NCI-H345 treated with DMSO at 0.1 percent for 48 hours (cell line): ENCODE measurements at regions not wholly inside any gene's neighbourhood (a gene's known extent, or its start where the extent isn't known, plus 50 kb on each side); places are given as distances from the start of the nearest gene placed in this dataset.
"Not testable (repeated sequence)": the region's sequence is repeated elsewhere in the genome, so short reads cannot be mapped to it uniquely, and the experiment has no call there.

ENCODE experiments used
- DNase-seq: peaks from one replicate; lab custom pipeline; 2025; ENCODE audit not compliant: unreplicated experiment; lab: John Stamatoyannopoulos, UW

DNA sequence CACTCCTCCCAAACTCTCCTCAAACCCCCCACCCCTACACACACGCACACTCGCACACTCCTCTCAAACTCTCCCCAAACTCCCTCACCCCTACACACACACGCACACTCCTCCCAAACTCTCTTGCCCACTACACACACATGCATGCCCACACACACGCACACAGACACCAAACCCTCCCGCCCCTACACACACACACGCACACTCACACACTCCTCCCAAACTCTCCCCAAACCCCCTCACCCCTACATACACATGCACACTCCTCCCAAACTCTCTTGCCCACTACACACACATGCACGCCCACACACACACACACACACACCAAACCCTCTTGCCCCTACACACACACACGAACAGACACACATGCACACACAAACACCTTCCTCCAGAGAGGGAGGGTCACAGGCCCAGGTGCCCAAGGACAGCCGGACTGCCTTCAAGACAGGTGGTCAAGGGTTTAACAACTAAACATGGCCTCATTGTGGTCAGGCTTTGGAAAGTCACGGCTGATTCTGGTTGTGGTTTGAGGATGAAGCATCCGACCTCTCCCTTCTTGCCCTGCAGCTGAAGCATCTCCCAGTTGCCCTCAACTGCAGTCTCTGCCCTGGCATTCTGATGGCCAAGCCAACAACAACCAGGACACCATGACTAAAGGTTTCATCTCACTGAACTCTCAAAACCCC lies 72.3 kb upstream of the SNTG2 start:
- DNase-seq: no peak

DNA sequence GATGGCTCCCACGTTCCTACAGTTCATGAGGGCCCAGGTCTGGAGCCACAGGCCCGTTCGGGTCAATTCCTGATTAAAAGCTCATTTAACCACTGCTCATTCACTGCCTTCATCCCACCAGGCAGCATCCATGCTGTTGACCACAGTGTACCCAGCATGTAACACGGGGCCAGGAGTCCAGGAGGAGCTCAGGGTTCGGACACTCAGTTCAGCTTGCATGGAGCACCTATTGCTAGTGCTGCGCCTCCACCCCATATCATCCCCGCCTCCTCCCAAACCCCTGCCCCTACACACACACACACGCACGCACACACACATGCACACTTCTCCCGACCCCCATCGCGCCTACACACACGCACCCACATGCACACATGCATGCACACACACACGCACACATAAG lies 72.9 kb upstream of the SNTG2 start:
- DNase-seq: no peak

DNA sequence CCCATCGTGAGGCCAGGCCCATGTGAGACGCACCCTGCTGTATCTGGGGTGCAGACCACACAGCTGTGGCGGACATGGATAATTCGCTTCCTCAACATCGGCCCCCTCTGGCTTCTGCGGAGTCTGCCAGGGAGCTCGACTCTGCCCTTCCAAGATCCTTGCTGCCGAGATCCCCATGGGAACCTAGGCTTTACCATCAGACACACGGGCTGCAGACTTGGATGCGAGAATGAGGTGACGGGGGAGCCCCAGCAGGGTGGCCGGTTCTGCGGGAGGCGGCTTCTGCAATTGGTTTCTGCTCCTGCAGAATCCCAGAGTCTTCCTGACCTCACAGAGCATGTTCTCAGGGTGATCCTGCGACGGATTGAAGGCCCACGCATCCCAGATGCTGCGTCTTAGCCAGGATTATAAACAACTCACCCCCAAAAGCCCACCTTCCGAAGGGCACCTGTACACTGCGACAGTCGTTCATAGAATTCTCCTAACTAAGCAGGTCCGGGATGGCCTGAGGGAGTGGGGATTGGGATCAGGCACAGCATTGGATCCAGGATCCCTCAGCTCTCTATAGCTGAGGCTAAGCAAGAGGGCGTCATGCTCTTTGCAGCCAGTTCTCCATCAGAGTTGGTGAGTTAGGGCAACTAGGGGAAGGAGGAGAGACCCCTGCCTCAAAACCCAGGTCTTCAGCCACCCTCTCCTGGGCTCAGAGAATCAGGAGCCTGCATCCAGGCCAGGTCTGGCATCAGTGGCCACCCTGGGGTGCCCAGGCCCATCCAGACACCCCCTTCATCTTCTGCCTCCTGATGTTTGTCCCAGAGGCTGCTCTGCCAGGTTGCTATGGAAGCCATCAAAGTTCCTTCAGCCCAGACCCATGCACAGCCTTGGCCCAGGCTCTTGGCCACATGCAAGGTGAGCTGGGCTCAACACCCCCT lies 74.7 kb upstream of the SNTG2 start:
- no peak for DNase-seq

DNA sequence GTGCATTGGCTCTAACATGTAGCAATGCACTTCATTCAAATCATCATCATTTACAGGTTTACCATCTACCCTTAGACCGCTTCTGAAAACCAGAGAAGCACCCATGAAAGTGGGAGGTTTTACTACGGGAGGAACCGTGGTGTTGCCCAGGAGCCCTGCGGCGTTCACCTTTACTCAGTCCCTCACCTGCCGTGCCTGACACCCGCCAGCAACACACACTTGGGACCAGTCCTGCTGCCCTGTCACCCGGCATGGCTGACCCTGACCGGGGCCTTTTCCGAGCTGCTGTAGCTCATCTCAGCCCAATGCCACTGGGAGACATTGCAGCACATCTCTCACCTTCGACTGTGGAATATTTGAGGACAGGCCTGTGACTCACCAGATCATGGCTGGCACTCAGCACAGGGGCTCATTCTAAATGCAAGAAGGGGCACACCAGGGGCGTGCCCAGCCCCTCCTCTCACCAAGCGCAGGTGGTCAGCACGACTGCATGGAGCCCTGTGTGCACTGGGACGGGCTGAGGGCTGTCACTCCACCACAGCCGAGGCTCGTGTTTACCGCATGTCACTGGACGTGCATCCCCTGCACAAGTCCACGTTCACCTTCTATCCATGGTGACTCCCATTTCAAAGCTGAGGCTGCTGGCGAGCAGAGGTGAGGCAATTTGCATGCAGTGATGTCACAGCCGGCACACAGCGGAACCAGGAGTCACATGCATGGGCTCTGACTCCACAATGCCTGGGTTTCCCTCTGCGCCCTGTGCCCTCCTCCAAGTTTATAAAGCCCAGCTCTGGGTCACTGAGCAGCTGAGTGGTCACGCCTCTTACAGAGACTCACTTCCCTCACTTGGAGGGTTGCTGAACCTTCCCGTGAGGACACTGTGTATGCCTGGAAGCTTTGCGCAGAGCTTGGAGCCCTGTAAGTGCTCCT lies 76.7 kb upstream of the SNTG2 start:
- DNase-seq: no peak

DNA sequence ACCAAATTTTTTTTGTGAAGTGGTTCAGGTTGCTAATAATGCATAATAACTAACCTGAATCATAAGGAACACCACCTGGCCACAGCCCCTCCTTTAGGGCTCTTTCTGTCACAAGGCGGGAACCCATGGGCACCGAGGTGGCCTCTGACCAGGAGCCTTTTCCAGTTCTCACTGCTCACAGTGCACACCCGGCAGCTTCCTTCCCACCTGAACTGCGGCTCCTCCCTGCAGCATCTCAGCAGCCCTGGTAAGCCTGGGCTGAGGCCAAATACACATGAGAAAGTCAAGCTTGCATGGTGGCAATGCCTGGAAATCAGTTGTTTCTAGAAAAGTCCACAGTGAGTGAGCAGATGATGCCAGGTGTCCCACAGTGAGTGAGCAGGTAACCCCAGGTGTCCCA lies 77.6 kb upstream of the SNTG2 start:
- no peak for DNase-seq

GRCh38 chr2:871926-872680 lies 78.5 kb upstream of the SNTG2 start:
- DNase-seq: no peak

DNA sequence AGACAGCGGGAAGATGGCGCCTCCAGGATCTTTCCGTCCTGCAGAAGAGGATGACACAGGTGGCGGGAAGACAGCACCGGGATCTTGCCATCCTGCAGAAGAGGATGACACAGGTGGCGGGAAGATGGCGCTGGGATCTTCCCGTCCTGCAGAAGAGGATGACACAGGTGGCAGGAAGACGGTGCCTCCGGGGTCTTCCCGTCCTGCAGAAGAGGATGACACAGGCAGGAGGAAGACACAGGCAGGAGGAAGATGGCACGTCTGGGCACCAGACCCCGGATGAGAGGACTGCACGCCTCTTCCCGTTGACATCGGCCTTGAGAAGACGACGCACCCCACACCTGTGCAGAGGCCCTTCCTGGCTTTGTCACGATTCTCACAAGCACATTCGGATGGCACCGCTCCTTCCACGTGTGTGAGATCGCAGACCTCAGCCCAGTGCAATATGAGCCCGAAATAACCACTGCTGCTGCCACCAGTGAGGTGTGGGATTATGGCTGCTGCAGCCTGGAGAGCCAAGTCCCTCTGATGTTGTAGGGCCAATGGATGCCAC lies 79.4 kb upstream of the SNTG2 start:
- DNase-seq: no peak

- DNase-seq: no peak
Measured at GRCh38 chr2:870426-870825, 80.2 kb upstream of the SNTG2 start.

DNA sequence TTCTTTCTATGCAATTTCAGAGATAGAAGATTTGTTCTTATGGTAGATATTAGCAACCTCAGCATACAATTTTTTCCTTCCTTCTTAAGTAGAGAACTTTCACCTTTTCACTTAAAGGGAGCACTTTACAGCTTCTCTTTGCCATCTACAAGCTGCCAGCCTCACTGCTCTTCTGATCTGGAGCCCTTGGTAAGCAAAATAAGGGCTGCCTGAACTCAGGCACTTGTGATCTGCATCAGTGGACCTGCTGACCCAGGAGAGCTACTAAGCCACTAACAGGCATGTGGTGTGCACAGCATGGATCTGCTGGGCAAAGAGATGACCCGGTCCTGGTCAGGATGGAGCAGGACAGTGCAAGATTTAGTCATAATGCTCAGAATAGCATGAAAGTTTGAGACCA lies 80.8 kb upstream of the SNTG2 start:
- DNase-seq: no peak

DNA sequence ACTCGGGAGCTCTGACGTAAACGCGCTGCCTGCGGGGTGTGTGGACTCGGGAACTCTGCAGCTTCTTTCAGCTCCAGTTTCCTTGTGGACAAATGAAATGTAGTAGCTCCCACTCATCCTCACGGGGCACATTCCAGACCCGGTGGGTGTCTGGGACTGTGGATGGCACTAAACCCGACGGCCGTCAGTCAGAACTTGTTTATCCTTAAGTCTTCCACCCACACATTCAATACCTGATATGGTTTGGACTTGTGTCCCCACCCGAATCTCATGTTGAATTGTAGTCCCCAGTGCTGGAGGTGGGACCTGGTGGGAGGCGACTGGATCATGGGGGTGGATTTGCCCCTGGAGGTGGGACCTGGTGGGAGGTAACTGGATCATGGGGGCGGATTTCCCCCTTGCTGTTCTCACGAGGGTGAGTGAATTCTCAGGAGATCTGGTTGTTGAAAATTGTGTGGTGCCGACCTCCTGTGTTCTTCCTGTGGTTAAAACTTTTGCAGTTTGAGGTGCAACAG lies 81.2 kb upstream of the SNTG2 start:
- DNase-seq: no peak

- DNase-seq: not testable (repeated sequence)
Measured at GRCh38 chr2:868857-869256, 81.8 kb upstream of the SNTG2 start.

- DNase-seq: no peak
Measured at GRCh38 chr2:867296-867695, 83.4 kb upstream of the SNTG2 start.

DNA sequence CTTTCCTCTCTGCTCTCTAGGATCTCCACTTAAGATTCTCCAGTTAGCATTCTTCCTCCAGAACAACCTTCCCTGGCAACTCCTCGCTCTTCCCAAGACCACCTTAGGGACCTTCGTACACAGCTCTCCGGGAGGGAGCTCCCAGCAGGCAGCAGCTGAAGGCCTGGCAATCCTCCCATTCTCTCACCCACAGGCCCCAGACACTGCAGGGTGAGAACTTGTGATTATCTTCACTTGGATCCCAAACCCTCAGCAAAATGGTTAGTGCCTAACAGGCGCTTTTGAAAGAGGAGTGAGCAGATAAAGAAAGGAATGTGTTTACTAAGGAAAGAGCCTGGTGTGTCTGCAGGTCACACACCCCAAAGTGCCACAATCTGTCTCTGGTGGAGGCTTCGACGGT lies 83.8 kb upstream of the SNTG2 start:
- DNase-seq: no peak

DNA sequence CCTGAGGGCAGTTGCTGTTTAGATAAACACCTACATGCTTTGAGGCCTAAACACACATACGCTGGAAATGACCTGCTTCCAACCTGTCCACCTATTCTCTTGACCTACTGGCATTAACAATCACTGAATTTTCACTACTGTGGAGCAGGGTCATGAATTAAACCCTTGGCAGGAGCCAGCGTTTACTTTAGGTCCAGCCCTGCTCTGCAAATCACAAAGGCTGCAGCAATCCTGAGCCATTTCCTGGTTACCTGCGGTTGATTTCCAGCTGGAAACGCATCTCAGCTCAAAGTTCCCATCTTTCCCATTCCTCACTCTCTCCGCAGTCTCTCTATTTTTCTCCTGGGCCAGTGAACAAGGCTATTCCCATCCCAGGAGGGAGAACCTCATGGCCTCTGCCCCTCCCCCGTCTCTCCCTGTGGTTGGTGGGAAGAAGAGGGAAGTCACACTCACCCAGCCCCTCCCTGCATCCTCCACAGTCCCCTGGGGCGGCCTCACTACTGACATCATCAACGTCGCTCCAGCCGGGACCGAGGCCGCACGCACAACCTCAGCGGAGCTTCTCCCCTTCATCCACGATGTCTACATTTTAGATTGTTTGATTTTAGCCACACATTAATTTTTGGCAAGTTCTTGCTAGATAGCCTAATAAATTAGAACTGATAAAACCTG lies 84.5 kb upstream of the SNTG2 start:
- DNase-seq: no peak

- no peak for DNase-seq
Measured at GRCh38 chr2:864501-865106, 86.0 kb upstream of the SNTG2 start.

DNA sequence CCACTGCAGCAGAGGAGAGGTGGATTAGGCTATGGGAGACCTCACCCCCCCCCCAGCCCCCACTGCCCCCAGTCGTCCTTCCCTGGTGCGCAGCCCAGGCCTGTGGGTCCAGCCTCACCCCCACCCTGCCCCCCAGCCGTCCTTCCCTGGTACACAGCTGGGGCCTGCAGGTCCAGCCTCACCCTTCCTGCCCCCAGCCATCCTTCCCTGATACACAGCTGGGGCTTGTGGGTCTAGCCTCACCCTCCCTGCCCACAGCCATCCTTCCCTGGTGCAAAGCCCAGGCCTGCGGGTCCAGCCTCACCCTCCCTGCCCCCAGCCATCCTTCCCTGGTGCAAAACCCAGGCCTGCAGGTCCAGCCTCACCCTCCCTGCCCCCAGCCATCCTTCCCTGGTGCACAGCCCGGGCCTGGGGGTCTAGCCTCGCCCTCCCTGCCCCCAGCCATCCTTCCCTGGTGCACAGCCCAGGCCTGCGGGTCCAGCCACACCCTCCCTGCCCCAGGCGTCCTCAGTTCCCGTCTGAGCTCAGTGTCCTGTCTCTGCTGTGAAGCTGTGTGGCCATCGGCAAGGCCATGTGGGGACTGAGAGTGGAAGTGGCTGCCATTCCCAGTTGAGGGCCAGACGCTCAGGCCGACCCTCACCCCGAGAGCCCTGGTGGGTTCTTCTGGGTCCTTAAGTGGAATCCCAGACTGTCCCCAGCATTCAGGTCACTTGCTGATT lies 86.8 kb upstream of the SNTG2 start:
- no peak for DNase-seq

DNA sequence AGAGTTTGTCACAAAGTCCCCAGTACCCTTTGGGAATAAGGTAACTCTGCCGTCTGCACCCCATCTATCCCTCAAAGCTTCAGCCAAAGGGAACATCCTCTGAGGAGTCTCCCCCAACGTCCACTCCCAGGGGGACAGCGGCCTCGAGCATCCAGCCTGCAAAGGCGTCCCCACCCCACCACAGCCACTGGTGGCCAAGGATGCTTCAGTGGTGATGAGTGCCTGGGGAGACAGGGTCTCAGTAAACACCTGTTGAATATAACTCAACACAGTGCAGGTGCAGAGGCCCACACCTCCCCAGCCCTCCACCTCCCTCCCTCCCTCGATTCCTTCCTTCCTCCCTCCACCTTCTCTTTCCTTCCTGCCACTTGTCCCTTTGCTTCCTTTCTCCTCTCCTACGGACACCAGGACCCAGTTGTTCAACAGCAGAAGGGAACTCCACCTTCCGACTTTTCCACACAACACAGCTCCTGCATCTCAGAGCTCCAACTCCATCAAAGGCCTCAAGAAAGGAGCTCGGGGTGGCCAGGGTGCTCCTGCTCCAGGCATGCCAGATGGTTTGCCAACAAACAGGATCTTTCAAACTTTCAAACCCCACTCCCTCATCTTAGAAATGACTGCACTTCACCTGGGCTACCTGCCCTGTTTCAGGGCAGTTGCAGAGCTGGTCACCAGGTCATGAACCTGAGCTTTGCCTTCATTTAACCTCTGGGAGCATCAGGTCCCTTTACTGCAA lies 87.8 kb upstream of the SNTG2 start:
- no peak for DNase-seq

DNA sequence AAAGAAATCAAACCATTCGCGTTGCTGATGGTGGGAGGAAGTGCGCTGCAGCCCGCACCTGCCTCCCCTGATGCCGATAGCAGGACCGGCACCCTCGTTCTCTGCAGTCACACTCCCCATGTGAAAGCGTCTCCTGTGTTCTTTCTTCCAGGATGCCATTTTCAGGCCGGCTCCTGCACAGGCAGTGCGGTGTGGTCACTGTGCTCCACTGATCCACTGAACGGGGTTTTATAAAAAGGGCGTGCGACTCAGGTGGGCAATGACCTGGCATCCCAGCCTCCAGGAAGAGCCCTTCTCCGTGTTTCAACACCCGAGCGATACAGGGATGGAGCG lies 88.3 kb upstream of the SNTG2 start:
- no peak for DNase-seq
